Neural progenitor cell (in vitro differentiated cells): ENCODE measurements at regions not wholly inside any gene's neighbourhood (a gene's known extent, or its start where the extent isn't known, plus 50 kb on each side); places are given as distances from the start of the nearest gene placed in this dataset.

Experiments
- DNase-seq: peaks from one replicate; pipeline ENCODE4 v3.0.0-alpha.2; 2016; ENCODE audit warnings: low spot score
- H2AFZ ChIP-seq: fragments of 200-600 bp; sonication (generic); replicated peaks from 2 replicates; pipeline ENCODE4 v1.6.1; 2016; ENCODE audit warnings: antibody characterized with exemption
- H3F3A ChIP-seq: fragments of 200-600 bp; sonication (generic); 2 replicates; pipeline ENCODE4 v1.6.1; 2016; ENCODE audit warnings: antibody characterized with exemption, low read depth
- H3K27ac ChIP-seq: fragments of 200-600 bp; sonication (generic); 2 replicates; pipeline ENCODE4 v1.5.1; 2016; ENCODE audit warnings: mild to moderate bottlenecking
- H3K27me3 ChIP-seq: fragments of 200-600 bp; sonication (generic); 2 replicates; pipeline ENCODE4 v1.6.1; 2016; ENCODE audit warnings: mild to moderate bottlenecking, moderate library complexity
- H3K36me3 ChIP-seq: fragments of 200-600 bp; sonication (generic); 2 replicates; pipeline ENCODE4 v1.5.1; 2016
- H3K4me1 ChIP-seq: fragments of 200-600 bp; sonication (generic); 2 replicates; pipeline ENCODE4 v1.6.1; 2016; ENCODE audit warnings: mixed run types
- H3K4me2 ChIP-seq: fragments of 200-600 bp; sonication (generic); 2 replicates; pipeline ENCODE4 v1.6.1; 2016
- H3K4me3 ChIP-seq: fragments of 200-600 bp; sonication (generic); 2 replicates; pipeline ENCODE4 v1.5.1; 2016
- H3K79me2 ChIP-seq: fragments of 200-600 bp; sonication (generic); 2 replicates; pipeline ENCODE4 v1.6.1; 2016; ENCODE audit warnings: low read depth
- H3K9ac ChIP-seq: fragments of 200-600 bp; sonication (generic); 2 replicates; pipeline ENCODE4 v1.6.1; 2016
- H3K9me3 ChIP-seq: fragments of 200-600 bp; sonication (generic); 2 replicates; pipeline ENCODE4 v1.5.1; 2016; ENCODE audit warnings: low read depth
- H4K20me1 ChIP-seq: fragments of 200-600 bp; sonication (generic); 2 replicates; pipeline ENCODE4 v1.6.1; 2016; ENCODE audit warnings: low read depth
- H3K27ac Mint-ChIP-seq: 3 replicates; pipeline ENCODE4 v1.8.0; 2021; ENCODE audit warnings: mixed read lengths
- H3K27me3 Mint-ChIP-seq: 2 replicates; pipeline ENCODE4 v1.8.0; 2022; ENCODE audit warnings: low read depth, mild to moderate bottlenecking, inconsistent platforms, moderate library complexity, mixed read lengths; ENCODE audit not compliant: insufficient read depth
- H3K36me3 Mint-ChIP-seq: 3 replicates; pipeline ENCODE4 v1.8.0; 2021; ENCODE audit warnings: mixed read lengths
- H3K4me1 Mint-ChIP-seq: 3 replicates; pipeline ENCODE4 v1.8.0; 2021; ENCODE audit warnings: mixed read lengths
- H3K4me3 Mint-ChIP-seq: 3 replicates; pipeline ENCODE4 v1.8.0; 2021; ENCODE audit warnings: mild to moderate bottlenecking, moderate library complexity, mixed read lengths
- H3K9me3 Mint-ChIP-seq: 3 replicates; pipeline ENCODE4 v1.8.0; 2020; ENCODE audit warnings: mixed read lengths
- EZH2 ChIP-seq: fragments of 200-600 bp; sonication (generic); IDR thresholded peaks from 2 replicates; pipeline ENCODE4 v1.6.1; 2017; ENCODE audit warnings: antibody characterized with exemption, mild to moderate bottlenecking, moderate library complexity
- EZH2phosphoT487 ChIP-seq: fragments of 200-600 bp; sonication (generic); IDR thresholded peaks from 2 replicates; pipeline ENCODE4 v1.6.1; 2017; ENCODE audit warnings: antibody characterized with exemption
- TF ChIP-seq, protein P1 (sequence below): fragments of 200-600 bp; sonication (generic); IDR thresholded peaks from 2 replicates; pipeline ENCODE4 v1.5.1; 2017; ENCODE audit warnings: antibody characterized with exemption, mild to moderate bottlenecking

DNA sequence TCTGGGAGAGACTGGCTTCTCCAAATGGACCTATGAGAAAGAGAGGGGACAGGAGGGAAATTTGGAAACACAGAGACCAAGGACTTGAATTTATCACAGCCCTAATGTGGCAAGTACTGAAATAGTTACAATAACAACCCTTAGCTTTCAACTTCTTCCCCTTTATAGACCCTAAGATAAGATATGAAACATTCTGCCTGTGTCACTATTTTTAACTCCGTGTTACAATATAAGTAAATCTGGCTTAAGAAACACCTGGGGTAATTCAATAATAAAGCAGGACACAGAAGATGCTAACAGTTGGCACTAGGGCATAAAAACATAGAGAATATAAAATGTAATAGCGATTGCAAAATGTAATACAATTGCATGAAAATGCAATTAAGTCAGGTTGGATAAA, 216.4 kb downstream of the NOVA1 start:
- H3K4me1 ChIP-seq = no peaks in the 10 kb centered on the region
- no peaks in the 10 kb centered on the region for H3F3A ChIP-seq
- no peak overlapping the region for H3K4me3 ChIP-seq
- no peaks in the 10 kb centered on the region for H3K36me3 ChIP-seq
- Mint-ChIP-seq H3K9me3 (peaks cover 12% of the 10 kb centered on the region), H3K36me3 (no peaks in the 10 kb centered on the region), H3K4me1 (peaks cover 18% of the 10 kb centered on the region), H3K4me3 (no peak overlapping the region), H3K27me3 (peaks cover 9% of the 10 kb centered on the region), H3K27ac (no peak overlapping the region)
- no peak overlapping the region for H3K27ac ChIP-seq
- TF ChIP-seq, protein P1, sequence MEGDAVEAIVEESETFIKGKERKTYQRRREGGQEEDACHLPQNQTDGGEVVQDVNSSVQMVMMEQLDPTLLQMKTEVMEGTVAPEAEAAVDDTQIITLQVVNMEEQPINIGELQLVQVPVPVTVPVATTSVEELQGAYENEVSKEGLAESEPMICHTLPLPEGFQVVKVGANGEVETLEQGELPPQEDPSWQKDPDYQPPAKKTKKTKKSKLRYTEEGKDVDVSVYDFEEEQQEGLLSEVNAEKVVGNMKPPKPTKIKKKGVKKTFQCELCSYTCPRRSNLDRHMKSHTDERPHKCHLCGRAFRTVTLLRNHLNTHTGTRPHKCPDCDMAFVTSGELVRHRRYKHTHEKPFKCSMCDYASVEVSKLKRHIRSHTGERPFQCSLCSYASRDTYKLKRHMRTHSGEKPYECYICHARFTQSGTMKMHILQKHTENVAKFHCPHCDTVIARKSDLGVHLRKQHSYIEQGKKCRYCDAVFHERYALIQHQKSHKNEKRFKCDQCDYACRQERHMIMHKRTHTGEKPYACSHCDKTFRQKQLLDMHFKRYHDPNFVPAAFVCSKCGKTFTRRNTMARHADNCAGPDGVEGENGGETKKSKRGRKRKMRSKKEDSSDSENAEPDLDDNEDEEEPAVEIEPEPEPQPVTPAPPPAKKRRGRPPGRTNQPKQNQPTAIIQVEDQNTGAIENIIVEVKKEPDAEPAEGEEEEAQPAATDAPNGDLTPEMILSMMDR = no peak
- TF ChIP-seq EZH2phosphoT487 = no peak
- TF ChIP-seq EZH2 = no peak
- H3K27me3 ChIP-seq = no peaks in the 10 kb centered on the region
- no peaks in the 10 kb centered on the region for H4K20me1 ChIP-seq
- H2AFZ ChIP-seq = no peak overlapping the region
- H3K79me2 ChIP-seq = no peaks in the 10 kb centered on the region
- H3K4me2 ChIP-seq = no peak overlapping the region
- H3K9ac ChIP-seq = no peak overlapping the region
- DNase-seq = no peak
- no peaks in the 10 kb centered on the region for H3K9me3 ChIP-seq

DNA sequence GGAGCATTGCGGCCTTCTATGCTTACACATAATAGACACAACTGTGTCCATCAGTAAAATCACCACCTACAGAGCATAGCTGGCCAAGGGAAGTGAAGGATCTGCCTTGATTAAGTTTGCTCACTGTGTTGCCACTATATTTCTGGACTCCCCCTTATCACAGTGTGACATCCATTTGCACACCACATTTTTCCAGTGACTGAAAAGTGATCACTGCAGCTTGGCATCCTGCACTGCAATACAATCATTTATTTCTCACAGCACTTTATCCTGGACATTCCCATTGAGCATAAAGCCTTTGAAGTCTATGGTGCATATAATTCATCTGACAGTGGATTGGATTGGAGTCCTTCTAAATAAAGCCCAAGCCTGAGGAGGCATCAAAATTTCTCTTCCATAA, 217.2 kb downstream of the NOVA1 start:
- Histone ChIP-seq H3K27ac (no peak overlapping the region), H3K4me1 (no peaks in the 10 kb centered on the region), H3K27me3 (no peaks in the 10 kb centered on the region), H3K4me2 (no peak overlapping the region), H3K9ac (no peak overlapping the region), H3K9me3 (no peaks in the 10 kb centered on the region), H3K36me3 (no peaks in the 10 kb centered on the region), H2AFZ (no peak overlapping the region), H3K4me3 (no peak overlapping the region), H3K79me2 (no peaks in the 10 kb centered on the region), H3F3A (no peaks in the 10 kb centered on the region), H4K20me1 (no peaks in the 10 kb centered on the region)
- Mint-ChIP-seq H3K27ac (no peak overlapping the region), H3K4me3 (no peak overlapping the region), H3K4me1 (peaks cover 18% of the 10 kb centered on the region), H3K27me3 (peaks cover 9% of the 10 kb centered on the region), H3K9me3 (peaks cover 12% of the 10 kb centered on the region), H3K36me3 (no peaks in the 10 kb centered on the region)
- DNase-seq = no peak
- TF ChIP-seq, protein P1 = no peak
- TF ChIP-seq EZH2 = no peak
- TF ChIP-seq EZH2phosphoT487 = no peak

DNA sequence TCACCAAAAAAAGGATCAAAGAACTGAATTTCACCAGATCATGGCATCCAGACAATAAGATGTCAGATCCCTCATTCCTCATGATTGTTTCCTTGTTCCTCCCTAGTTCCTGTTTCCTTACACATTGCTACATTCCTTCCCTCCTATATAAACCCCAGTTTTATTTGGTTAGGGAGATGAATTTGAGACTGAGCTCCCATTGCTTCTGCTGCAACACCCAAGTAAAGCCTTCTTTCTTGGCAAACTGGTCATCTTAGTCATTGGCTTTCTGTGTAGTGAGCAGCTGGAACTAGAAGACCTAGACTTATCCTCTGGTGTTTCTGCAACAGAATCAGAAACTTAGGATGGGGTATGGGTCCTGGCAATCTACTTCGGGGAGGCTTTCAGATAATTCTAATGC, 217.9 kb downstream of the NOVA1 start:
- H3K9me3 Mint-ChIP-seq = peaks cover 12% of the 10 kb centered on the region
- no peak overlapping the region for H3K4me3 Mint-ChIP-seq
- H4K20me1 ChIP-seq = no peaks in the 10 kb centered on the region
- H3K4me2 ChIP-seq = no peak overlapping the region
- H2AFZ ChIP-seq = no peak overlapping the region
- DNase-seq = no peak
- H3K27ac Mint-ChIP-seq = no peak overlapping the region
- H3K36me3 Mint-ChIP-seq = no peaks in the 10 kb centered on the region
- no peaks in the 10 kb centered on the region for H3F3A ChIP-seq
- no peaks in the 10 kb centered on the region for H3K9me3 ChIP-seq
- no peaks in the 10 kb centered on the region for H3K79me2 ChIP-seq
- H3K36me3 ChIP-seq = no peaks in the 10 kb centered on the region
- H3K4me1 ChIP-seq = no peaks in the 10 kb centered on the region
- no peak overlapping the region for H3K4me3 ChIP-seq
- H3K27ac ChIP-seq = no peak overlapping the region
- H3K27me3 Mint-ChIP-seq = peaks cover 6% of the 10 kb centered on the region
- no peak overlapping the region for H3K9ac ChIP-seq
- no peaks in the 10 kb centered on the region for H3K27me3 ChIP-seq
- H3K4me1 Mint-ChIP-seq = peaks cover 18% of the 10 kb centered on the region
- TF ChIP-seq EZH2 (no peak), EZH2phosphoT487 (no peak)
- TF ChIP-seq, protein P1 = no peak

DNA sequence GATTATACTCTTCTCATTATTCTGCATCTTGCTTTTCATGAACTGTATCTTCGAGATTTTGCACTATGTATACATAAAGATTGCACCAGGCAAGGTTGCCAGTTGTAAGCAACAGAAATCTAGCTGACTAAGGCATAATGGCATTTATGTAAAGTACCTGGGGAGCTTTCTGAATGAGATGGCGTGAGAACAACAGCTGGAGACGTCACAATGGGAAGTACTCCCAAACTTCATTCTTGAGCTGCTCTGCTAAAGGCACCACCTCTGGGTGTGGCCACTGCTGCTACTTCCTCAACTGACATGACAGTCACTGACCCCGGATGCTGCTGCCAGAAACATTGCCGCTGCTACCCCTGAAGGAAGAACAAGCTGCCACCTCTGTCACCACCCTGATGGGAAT, 220.7 kb downstream of the NOVA1 start:
- peak overlapping the region; percentile 78 for H3K27ac Mint-ChIP-seq
- Histone ChIP-seq H3K79me2 (no peaks in the 10 kb centered on the region), H3K36me3 (no peaks in the 10 kb centered on the region), H3F3A (no peaks in the 10 kb centered on the region), H3K27me3 (no peaks in the 10 kb centered on the region), H3K4me2 (no peak overlapping the region), H2AFZ (no peak overlapping the region), H3K27ac (no peak overlapping the region), H4K20me1 (no peaks in the 10 kb centered on the region), H3K9ac (no peak overlapping the region), H3K9me3 (no peaks in the 10 kb centered on the region), H3K4me3 (no peak overlapping the region), H3K4me1 (no peaks in the 10 kb centered on the region)
- H3K9me3 Mint-ChIP-seq = peaks cover 14% of the 10 kb centered on the region
- H3K27me3 Mint-ChIP-seq = peaks cover 4% of the 10 kb centered on the region
- peaks cover 15% of the 10 kb centered on the region for H3K4me1 Mint-ChIP-seq
- H3K4me3 Mint-ChIP-seq = no peak overlapping the region
- H3K36me3 Mint-ChIP-seq = no peaks in the 10 kb centered on the region
- DNase-seq = no peak
- TF ChIP-seq EZH2phosphoT487 = no peak
- no peak for TF ChIP-seq EZH2
- TF ChIP-seq, protein P1 = no peak
